ENCODE measurements at regions not wholly inside any gene's neighbourhood (a gene's known extent, or its start where the extent isn't known, plus 50 kb on each side); places are given as distances from the start of the nearest gene placed in this dataset.
"Not testable (repeated sequence)": the region's sequence is repeated elsewhere in the genome, so short reads cannot be mapped to it uniquely, and the experiment has no call there.

DNA sequence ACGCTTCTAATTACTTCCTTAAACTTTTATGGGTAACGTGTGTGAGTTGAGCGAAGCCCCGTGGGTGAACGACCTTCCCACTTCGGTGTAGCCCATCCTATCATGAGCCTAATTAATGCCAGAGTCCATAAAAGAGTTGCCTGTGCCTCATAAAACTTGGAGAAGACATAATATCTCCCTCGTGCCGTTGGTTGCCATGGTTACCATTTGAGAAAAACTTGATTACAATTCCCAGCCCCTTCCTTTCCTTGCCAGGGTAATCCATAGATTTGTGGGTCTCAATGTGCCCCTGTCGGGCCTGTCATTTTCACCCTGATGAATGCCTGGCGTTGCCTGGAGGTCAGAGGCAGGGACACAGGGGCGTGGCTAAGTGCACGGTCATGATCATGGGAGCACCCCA is 127.1 kb downstream of the GLRX3 start:
- no peak for DNase-seq

DNA sequence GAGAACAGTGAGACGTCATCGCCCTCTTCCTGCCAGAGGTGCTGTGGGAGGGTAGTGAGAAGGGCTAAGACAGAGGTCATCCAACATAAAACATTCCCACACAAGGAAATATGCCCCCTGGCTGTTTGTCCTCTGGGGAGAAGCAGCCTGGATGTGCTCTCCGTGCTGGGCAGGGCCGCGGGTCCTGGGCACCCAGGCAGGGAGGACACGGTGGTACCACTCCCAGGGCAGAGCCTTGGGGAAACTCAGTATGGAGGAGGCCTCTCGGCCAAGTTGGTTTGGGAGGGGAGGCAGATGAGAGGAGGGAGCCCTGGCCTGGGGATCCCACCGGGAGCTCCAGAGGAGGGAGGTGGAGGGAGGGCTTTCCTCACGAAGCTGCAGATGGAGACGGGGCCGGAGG is 129.4 kb downstream of the GLRX3 start:
- no peak for DNase-seq

GRCh38 chr10:130282492-130283218 is 146.5 kb downstream of the GLRX3 start:
- no peak for DNase-seq

DNA sequence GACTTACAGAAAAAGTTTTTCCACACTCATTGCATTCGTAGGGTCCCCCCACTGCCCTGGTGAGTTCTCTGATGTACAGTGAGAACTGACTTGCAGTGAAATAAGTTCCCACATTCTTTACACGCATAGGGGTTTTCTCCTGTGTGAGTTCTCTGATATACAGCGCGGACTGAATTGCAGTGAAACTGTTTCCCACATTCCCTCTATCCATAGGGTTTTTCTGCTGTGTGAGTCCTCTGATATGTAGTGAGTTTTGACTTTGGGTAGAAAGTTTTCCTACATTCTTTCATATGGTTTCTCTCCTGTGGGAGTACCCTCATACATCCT is 147.0 kb downstream of the GLRX3 start:
- DNase-seq: no peak

- DNase-seq: not testable (repeated sequence)
These were observed 159.6 kb downstream of the GLRX3 start for GRCh38 chr10:130295761-130296160.

- DNase-seq: no peak
These were observed 164.4 kb downstream of the GLRX3 start for GRCh38 chr10:130300608-130301020.

GRCh38 chr10:130301021-130301892 is 165.1 kb downstream of the GLRX3 start:
- DNase-seq: no peak

DNA sequence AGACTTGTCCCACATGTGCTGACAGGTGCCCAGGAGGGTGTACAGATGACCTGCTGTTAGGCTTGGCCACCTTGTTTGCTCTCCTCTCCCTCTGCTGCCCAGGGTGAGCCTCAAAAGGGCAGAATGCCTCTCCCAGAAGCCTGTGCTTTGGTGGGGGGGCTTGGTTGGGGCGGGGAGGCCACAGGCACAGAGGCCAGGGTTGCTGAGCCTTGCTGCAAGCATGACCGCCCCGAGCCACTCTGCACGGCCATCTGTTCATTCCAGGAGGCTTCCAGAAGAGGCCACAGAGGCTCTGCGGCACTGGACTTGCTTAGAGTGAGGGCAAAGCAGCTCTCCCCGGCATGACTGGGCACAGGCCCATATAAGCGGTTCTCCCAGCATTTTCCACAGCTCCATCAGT is 190.8 kb downstream of the GLRX3 start:
- no peak for DNase-seq

DNA sequence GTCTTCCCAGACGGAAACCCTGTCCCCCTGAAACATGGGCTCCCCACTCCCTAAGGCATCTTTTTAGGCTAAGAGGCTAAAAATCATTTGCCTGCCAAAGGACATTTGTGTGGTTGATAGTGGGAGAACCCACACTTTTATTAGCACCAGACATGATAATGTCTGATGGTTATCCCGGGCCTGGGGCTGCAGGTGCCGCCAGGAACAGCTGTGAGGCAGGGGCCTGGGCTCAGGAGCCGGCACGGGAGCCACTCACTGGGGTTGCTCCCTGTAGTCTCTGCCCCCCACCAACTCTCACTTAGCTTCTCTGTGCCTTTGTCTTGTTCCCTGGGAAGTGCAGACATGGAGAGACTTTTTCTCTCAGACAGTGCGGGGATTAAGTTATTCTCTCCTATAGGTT is 193.6 kb downstream of the GLRX3 start:
- no peak for DNase-seq

DNA sequence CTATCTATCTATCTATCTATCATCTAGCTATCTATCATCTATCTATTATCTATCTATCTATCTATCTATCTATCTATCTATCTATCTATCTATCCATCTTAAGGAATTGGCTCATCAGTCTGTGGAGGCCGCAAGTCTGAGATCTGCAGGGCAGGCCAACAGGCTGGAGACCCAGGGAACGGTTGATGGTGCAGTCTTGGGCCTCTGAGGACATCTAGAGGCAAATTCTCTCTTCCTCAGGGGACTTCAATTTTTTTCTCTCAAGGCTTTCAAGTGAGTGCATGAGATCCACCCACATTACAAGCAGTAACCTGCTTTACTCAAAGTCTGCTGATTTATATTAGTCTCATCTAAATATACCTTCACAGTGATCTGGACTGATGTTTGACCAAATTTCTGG is 197.0 kb downstream of the GLRX3 start:
- DNase-seq: no peak

- no peak for DNase-seq
These were observed 199.1 kb downstream of the GLRX3 start for GRCh38 chr10:130335336-130335735.

DNA sequence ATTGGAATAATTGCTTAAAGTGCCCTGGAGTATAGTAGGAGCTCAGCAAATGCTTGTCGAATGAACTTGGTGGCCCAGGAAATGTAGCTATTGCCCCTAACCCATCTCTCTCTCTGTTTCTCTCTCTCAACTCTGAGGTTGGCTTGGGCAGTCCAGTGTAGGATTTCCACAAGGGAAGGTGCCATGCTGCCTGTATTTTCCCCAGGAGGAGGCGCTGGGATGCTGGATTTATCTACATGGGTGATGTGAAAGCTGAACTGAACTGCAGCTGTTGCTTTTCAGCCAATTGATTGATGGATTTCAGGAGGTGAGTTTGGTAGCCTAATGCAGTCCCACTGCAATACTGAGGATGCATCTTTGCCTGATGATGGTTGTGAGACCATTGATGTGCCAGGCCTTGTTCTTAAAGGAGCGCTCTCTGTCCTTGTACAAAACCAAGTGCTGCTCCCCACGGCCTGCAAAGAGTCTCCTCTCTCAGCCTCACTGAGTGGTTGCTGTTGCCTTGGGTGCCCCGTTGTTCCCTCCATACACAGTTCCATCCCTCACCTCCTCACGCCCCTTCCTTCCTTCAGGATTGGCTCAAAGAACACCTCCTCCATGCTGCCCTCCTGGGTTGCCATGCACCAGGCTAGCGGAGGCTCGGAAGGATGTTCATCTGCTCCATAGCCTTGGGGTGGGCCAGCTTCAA is 200.6 kb downstream of the GLRX3 start:
- no peak for DNase-seq

DNA sequence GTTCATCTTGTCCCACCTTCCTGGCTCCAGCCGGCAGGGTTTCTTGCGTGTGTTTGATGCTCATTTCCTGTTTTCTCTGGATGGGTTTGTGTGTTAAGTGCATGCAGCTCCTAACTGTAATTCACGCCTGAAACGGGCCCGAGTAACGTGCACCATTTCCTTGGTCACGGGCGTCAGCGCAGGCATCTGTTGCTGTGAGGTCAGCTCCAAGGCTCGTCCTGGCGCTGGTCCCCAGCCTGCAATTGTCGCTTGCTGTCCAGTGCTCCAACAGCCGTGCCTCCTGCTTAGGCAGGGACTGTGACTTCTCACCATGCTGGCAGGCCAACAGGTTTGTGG is 201.1 kb downstream of the GLRX3 start:
- DNase-seq: no peak

DNA sequence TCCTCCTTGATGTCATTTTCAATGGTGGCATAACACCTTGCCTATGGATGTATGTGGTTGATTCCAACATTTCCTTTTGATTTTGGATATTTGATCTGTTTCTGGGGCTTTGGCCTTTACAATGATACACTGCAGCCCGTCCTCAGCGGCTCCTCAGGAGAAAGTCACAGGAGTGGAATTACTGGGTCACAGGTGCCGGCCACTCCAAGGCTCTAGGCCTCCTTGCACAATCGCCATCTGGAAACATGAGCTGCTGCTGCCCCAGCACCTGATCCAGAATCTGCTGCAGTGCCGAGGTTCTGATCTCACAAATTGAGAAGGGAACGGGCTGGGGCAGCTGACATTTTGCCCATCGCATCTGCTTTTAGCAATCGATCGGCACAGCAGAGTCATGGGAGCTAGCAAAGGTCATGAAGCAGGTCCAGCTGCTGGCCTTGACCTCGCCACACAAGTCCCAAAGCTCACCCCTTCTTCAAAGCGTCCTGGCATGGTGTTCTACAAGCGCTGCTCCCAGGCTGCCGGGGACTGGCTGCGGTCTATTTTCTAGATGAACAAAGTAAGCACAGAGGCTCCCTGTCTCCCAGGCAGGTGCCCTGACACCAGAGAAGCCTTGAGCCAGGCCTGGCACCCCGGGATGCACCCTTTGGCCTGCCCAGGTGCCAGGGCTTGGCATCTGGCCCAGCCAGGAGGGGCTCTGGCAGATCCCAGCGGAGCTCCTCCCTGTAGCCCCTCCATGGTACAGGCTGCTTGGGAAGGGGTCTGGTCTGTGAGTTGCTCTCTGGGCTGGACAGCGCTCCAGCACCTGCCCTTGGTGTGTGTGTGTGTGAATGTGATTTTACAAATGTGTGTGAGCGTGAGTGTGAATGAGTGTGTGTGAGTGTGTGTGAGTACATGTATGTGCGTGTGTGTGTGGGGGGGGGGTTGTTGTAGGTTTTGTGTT is 201.8 kb downstream of the GLRX3 start:
- no peak for DNase-seq

GRCh38 chr10:130338636-130339024 is 202.4 kb downstream of the GLRX3 start:
- DNase-seq: no peak

DNA sequence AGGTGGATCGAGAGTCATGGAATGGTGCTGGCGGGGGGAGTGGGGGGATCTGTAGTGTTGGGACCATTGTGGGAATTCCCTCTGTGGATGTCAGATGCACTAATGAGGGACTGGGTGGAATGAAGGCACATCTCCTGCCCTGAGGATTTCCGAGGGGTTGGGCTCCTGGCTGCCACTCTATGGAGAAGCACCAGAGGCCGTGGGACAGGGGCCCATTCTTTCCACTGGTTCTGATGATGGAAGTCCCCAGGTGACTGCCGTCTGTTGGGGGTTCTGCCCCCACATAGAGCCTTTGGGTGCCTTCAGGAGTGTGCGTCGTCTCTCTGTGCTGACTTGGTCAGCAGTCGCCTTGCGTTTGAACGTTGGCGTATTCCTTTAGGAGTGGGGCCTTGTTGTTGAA is 202.9 kb downstream of the GLRX3 start:
- no peak for DNase-seq

DNA sequence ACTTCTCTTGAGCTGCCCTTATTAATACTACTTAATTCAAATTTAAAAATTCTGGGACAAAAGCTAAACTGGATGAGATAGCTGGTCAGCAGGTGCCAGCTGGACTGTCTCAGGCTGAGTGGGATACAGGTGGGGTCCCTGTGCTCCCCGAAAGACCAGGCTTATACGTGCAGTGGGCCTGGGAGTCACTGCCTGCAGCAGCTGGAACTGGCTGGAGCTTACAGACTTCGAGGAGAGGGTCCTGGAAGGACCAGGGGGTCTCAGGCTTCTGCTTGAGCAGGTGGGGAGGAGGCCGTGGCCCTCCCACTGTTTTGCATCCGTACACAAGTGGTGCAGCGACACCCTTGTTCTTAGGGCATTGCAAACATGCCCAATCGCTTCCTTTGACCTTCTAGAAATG is 203.7 kb downstream of the GLRX3 start:
- DNase-seq: no peak

DNA sequence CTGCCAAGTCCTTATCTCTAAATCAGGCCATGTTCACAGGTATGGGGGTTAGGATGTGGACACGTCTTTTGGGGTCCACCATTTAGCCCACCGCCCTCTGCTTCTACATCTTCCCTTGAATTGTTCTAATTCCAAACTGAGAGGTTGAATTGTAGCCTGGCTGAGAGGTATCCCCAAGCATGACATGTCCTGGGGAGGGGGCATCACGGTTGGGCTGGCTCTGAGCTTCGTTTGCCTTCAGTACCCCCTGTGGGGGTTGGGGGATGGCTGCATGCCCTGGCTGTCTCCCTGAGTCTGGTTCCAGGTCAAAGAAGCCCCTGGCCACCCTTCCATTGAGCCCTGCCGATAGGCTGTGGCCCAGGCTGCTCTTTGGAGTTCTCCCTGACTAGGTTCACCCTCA is 204.6 kb downstream of the GLRX3 start:
- no peak for DNase-seq

GRCh38 chr10:130341356-130341755 is 205.2 kb downstream of the GLRX3 start:
- DNase-seq: peak; percentile 3

DNA sequence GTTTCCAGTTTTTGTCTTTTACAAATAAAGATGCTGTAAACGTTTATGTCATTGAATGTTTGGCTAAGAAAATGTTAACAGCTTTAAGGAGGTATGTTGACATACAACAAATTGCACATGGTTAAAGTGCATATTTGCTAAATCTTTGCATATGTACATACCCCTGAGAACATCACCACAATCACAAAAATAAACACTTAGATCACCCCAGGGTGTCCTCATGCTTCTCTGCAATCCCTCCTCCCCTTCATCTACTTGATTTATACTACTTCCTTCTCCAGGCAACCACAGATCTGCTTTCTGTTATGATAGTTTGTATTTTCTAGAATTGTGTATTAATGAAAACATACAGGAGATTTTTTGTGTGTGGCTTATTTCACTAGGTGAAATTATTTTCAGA is 209.5 kb downstream of the GLRX3 start:
- DNase-seq: no peak

GRCh38 chr10:130350996-130351395 is 214.8 kb downstream of the GLRX3 start:
- no peak for DNase-seq

DNA sequence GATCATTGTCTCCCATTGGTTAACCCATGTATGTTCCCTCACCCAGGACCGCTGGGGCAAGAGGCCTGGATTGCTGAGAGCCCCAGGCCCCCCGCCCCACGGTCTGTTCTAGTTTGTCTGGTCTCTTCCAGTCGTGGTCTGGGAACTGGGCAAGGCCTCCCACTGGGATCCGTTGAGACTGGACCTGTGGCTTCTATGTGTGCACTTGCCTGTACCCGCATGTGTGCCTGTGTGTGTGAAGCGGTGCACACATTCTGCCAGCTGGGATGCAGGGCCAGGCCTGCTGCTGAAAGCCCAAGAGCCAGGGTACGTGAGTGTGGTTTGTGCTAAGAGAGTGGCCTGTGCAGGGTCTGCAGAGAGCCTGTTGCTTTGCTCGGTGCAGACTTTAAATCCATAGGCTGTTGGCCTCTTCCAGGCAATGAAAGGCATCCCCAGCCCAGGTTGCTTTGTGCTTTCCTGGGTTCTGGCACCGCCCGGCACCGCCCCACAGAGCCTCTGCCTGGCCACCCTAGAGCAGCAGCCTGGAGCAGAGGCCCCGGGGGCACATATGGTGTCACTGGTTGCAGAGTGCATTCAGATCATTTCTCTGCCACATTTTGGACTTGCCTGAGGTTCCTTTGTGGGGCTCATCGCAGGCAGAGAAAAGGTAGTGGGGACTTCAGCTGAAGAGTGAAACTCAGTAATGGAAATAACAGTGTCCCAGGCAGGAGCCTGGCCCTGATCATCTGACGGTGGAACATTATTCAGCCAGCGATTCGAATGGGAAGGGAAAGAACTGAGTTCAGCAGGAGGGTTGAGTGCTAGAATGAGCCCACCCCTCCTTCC is 215.5 kb downstream of the GLRX3 start:
- DNase-seq: no peak
